HG02870 (cell line): ENCODE measurements at regions not wholly inside any gene's neighbourhood (a gene's known extent, or its start where the extent isn't known, plus 50 kb on each side); places are given as distances from the start of the nearest gene placed in this dataset.

Experiments
- ATAC-seq: cut with Tn5 transposase; IDR thresholded peaks from one replicate; pipeline ENCODE4 v1.9.1; 2021; ENCODE audit warnings: mild to moderate bottlenecking, moderate library complexity; ENCODE audit not compliant: unreplicated experiment

- no peak for ATAC-seq
These were observed 83.3 kb downstream of the ALDH8A1 start for GRCh38 chr6:134866563-134866962.

- ATAC-seq, result no peak
These were observed 85.3 kb downstream of the ALDH8A1 start for GRCh38 chr6:134864558-134864957.

GRCh38 chr6:134863763-134864510 lies 86.0 kb downstream of the ALDH8A1 start:
- no peak for ATAC-seq

DNA sequence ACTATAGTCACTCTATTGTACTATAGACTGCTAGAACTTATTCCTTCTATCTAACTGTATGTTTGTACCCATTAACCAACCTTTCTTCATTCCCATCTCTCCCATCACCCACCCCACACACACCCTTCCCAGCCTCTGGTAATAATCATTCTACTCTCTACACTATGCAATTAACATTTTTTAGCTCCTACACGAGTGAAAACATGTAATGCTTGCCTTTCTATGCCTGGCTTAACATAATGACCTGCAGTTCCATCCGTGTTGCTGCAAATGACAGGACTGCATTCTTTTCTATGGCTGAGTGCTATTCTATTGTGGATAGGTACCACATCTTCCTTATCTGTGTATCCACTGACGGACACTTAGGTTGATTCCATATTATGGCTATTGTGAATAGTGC lies 95.5 kb downstream of the ALDH8A1 start:
- ATAC-seq, result no peak

DNA sequence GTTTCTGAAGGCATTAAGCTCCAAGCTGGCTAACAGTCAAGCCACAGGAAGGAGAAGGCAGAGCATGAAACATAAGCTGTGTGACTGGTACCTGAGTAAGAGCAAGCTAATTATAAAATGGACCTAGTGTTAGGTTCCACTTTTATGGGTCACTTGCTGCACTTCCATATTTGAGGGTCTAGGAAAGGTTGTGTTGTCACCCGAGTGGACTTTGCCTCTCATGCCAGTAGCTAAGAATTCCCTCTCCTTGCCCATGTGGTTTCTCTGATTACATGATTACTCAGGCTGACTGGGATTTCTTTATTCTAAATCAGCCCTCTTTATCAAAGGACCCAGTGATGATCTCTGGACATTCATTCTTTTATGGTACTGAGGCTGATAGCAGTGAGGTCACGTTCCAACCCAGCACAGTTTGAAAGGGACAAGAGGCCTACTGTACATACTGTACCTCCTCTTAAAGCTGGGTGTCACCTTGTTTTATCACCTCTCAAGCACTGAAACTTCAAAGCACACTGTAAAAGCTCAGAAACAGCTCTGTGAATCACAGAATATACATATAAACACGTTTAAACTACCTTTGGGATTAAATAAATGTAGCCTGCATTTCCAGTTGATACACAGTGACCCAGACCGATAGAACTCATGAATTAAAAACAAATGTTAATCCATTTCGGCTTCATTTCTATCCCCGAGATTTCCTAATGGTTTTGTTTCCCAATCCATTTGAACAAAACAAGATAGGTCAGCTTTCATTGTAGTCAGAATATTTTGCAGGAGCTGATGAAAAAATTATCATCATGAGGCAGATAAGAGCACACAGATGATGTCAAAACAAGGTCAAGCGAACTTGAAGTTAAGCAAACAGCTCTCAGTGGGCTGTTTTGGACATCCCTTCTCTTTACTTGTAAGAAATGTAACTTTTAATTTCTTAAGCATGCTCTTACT lies 96.5 kb downstream of the ALDH8A1 start:
- ATAC-seq, result no peak

DNA sequence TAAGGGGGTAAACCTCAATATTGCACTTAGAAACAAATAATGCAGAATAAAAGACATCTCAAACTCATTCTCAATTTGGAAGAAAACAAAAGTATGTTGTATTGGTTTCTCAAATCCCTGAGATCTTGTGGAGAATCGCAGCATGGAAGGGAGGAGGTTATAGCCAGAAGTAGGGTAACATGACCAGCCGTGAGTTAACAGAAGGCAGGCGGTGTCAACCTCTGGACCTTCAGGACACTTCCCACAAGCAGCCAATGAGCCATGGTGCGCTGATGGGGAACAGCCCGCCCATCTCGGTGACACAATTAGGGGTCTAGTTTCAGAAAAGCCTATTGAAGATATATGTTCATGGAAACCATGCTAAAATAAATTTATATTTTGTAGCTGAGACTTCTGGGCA lies 98.4 kb downstream of the ALDH8A1 start:
- no peak for ATAC-seq

DNA sequence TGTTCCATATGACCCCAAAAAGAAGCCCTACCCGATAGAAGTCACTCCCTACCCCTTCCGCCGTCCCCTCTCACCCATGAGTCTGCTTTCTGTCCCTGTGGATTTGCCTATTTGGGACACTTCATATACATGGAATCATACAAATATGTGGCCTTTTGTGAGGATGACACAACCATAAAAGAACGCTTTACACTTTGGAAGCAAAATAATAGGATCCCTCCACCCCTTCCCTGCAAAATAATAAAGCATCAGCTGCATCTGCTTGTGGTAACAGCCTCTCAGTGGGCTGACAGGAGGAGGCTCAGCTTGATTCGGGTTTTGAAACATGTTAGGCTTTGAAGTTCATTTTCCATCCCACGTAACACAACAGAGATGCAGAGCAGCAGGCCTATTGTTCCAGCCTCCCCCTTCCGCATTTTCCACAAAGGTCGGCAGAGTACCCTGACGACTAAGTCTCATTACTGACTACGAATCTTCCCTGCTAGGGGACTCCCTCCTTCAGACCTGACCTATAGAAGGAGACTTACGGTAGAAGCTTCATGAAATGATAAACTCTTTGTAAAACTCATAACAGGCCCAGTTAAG lies 99.1 kb downstream of the ALDH8A1 start:
- no peak for ATAC-seq

GRCh38 chr6:134849920-134850447 lies 99.9 kb downstream of the ALDH8A1 start:
- ATAC-seq, result no peak

DNA sequence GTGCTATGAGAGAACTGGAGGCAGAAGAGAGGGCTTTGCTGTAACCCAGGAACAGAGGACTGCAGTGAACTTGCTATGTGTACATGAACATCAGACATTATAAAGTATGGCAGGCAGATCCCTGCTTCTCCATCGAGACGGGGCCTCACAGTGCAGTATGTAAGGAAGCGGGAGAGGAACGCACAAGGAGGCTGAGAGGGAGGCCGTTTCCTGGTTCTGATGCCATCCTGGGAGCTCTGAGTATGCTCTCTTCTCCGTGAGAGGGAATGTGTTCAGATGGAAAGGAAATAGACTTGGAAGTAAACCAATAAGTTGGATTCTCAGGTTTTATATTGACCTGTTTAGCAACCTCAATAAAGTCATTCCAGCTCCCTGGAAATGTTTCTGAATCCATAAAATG lies 101.8 kb downstream of the ALDH8A1 start:
- no peak for ATAC-seq

DNA sequence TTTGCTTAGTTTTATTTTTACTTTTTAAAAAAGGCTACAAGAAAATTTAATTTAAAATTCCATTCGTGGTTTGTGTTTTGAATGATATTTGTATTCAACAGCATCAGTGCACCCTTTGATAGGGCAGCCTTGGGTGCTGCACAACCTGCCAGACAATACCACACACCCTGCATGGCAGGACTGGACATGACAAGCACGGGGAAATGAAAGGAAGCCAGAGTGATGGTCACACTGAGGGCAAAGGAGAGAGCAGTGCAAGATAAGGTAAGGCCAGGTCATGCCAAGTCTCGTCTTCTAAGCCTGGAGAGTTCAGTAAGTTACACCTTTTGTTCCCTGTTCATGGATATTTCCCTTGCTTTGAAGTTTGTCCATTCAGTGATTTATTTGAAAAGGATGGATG lies 103.0 kb downstream of the ALDH8A1 start:
- no peak for ATAC-seq

DNA sequence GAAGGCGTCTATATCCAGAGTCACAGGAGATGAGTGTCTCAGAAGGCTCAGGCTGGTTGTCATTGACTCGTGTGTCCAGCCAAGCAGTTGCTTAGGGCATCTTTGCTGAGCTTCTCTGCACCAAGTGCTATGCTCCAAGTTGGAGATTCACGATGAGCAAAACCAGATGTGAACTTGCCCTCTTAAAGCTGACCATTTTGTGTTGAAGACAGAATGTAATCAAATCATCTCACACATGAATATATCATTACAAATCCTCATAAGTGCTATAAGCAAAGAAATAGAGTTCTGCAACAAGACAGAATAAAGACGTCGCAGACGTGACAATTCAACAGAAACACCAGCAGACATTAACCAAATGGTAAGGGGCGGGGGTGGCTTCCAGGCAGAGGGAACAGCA lies 103.9 kb downstream of the ALDH8A1 start:
- no peak for ATAC-seq

- no peak for ATAC-seq
These were observed 105.8 kb downstream of the ALDH8A1 start for GRCh38 chr6:134844120-134844519.

DNA sequence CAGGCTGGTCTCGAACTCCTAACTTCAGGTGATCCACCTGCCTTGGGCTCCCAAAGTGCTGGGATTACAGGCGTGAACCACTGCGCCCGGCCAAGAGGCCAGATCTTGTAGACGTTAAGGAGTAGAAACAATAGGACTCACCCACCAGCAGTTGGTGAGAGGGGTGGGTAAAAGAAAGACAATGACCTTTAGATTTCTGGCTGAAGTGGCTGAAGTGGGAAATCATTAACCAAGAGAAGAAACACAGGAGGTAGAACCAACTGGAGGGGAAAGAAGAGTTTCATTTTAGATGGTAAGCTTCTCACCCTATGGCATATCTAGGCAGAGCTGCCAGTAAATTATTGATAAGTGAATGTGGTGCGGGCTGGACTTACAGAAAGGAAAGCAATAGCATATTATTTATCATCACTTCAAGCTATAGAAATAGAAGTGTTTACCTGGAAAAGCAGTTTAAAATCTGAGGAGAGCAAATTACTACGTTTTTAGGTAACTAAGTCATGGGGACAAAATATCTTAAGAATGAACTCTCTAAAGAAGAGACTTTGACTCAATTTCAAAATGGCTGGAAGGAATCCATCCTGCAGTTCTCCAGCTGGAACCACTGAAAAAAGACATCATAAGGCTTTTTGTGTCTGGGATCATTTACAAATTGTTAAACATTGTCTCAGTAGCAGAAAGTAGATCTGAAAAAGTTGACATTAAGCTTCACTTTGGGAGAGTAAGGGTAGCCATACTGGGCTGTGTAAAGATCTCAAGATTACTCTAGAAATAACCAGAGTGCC lies 109.6 kb downstream of the ALDH8A1 start:
- ATAC-seq, result no peak

DNA sequence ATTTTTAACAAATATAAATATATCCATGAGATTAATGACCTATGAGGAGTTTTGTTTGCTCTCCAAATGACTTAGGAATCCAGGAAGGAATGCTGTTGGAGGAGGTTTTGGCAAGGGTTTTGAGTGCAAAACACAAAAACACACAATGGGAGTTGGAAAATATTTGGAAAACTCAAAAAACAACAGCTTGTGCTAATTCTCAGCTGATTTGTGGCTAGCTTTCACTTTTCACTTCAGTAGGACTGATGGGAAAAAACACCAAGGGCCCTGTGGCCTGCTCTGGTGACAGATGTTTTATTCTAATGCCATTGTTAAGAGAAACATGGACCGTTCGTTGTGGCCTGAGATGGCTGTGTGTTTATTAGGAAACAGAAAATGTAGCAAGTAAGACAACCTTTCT lies 113.9 kb downstream of the ALDH8A1 start:
- no peak for ATAC-seq

- no peak for ATAC-seq
These were observed 119.0 kb downstream of the ALDH8A1 start for GRCh38 chr6:134830940-134831339.

GRCh38 chr6:134830194-134830593 lies 119.7 kb downstream of the ALDH8A1 start:
- no peak for ATAC-seq

DNA sequence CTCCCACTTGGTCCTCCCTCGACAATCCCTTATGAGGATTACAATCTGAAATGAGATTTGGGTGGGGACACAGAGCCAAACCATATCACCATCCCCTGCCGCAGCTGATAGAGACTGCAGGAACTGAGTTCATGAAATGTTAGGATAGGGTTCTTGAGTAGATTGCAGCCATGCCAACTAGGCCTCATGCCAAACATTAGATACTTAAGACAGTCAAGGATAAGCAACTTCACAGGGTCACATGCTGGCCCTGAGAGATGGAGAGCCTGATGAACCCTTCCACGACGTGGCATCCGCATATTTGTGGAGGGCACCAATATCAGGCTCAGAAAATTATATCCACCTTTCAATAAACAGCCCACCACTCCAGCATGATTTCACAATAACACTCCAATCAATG lies 121.3 kb downstream of the ALDH8A1 start:
- ATAC-seq, result no peak

- ATAC-seq, result peak; percentile 52
These were observed 122.8 kb downstream of the ALDH8A1 start for GRCh38 chr6:134826889-134827737.

DNA sequence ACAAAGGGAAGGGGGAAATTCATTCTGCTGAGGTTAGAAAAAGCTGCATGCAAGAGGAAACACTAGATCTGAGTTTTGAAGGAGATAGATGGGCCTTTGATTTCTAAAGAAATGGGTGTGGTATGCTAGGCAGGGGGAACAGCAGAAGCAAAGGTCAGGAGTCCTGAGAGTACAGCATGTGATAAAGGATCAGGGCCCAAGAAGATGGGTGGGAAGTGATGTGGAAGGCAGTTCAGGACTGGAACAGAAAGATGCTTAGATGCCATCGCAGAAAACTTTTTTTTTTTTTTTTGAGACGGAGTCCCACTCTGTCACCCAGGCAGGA lies 126.2 kb downstream of the ALDH8A1 start:
- no peak for ATAC-seq
